Activated CD8-positive, alpha-beta memory T cell treated with anti-CD3 and anti-CD28 coated beads for 36 hours (primary cell): ENCODE measurements at regions not wholly inside any gene's neighbourhood (a gene's known extent, or its start where the extent isn't known, plus 50 kb on each side); places are given as distances from the start of the nearest gene placed in this dataset.

Source experiments
- CTCF ChIA-PET: fragments of 350-600 bp; sonication (Branson Sonifier 250); formaldehyde crosslinking; loops from one replicate; lab custom pipeline; 2021; ENCODE audit warnings: antibody characterized with exemption; lab: Charles Lee
- POLR2A ChIA-PET: fragments of 350-600 bp; sonication (Branson Sonifier 250); formaldehyde crosslinking; loops from one replicate; lab custom pipeline; 2021; ENCODE audit warnings: antibody characterized with exemption; lab: Charles Lee

DNA sequence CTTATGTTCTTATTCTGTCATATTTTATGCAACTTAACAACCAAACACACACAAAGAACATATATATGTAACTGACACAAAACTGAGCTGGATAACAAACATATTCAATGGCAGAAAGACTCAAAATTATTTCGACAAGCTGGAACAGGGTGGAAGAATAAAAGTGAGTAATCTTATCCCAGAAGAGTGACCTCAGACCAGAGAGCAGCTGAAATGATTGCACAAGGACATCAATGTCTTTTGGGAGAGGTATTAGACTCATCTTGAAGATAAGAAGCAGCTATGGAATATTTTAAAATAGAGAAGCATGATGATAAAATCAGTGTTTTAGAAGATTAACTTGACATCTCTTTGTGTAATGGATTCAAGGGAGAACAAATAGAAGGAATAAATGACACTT, 191.6 kb upstream of the PRDM1 start:
- CTCF ChIA-PET = no interaction called here

GRCh38 chr6:105893741-105894140, 192.4 kb upstream of the PRDM1 start:
- CTCF ChIA-PET = no interaction called here

More for the DNA sequence above, 191.6 kb upstream of the PRDM1 start:
- POLR2A ChIA-PET = no interaction called here

DNA sequence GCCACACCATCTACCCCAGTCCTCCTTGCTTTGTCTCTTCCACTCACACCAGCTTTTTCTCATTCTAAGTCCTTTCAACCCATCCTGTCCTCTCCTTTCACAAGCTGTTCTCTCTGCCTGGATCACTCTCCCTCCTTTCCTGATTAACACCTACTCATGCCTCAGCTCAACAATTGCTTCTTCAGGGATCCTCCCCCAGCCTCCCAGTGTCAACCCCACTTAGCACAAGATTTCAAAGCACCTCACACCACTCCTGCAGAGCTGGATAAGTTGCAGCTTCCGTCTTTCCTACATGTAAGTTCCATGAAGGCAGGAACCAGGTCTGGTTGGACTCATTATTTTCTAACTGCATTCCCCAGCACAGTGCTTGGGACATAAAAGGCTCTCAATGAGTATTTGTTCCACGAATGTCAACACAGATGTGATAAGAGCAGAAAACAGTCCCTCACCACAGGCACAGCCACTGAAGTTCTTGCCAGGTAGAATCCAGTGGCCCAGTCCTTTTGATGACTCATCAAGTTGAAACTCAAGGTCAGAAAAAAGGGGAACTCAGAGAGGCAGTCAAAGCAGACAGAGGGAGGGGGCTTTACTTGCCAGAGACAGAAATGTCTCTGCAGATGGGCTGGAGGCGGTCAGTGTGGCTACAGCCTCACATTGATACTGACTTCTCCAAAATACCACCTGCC, 193.4 kb upstream of the PRDM1 start:
- ChIA-PET POLR2A (no interaction called here), CTCF (no interaction called here)

More at GRCh38 chr6:105893741-105894140, 192.4 kb upstream of the PRDM1 start:
- POLR2A ChIA-PET = no interaction called here

- ChIA-PET CTCF (interaction anchor here (0.6 kb wide), 1 partner anchor 8 kb away, joined by 3 read pairs; no protein-coding TSS in a partner anchor), POLR2A (no interaction called here)
These were observed 195.5 kb upstream of the PRDM1 start for GRCh38 chr6:105890521-105891244.

- POLR2A ChIA-PET = no interaction called here
- CTCF ChIA-PET = interaction anchor here (0.6 kb wide), 1 partner anchor 9 kb away, joined by 3 read pairs; no protein-coding TSS in a partner anchor
These were observed 196.2 kb upstream of the PRDM1 start for GRCh38 chr6:105889902-105890301.

DNA sequence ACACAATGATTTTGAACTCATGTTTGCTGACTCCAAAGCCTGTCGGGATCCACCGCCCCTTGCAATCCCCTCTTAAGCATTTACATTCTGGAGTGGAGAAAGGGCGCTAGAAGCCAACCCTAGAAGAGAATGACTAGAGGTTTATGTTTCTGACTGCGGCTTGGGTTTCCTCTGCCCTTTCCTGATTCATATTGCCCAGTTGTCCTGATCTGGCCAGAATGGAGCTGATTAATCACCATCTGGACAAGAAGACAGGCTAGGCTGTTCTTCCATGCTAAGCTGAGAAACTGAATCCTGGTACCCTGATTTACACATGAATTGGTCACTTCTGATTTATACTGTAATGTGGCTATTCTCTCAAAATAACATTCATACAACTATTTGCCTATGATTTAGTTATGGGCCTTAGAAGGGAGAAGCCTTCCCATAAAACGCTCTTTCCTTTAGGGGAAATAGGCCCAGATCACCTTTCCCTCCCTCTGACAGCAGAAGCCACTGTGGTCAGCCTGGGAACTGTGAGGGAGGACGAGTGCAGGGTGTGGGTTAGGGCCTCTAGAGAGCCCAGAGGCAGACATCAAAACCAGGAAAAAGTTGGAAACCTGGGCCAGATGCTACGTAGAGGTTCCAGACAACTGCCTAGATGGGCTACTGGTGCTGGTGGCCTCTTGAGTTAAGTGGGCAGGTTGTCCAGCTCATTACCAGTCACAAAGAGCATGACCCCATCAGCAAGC, 199.2 kb upstream of the PRDM1 start:
- CTCF ChIA-PET = interaction anchor here (0.8 kb wide), 1 partner anchor 108 kb away, joined by 3 read pairs; no protein-coding TSS in a partner anchor
- POLR2A ChIA-PET = interaction anchor here (0.6 kb wide), 1 partner anchor 132 kb away, joined by 4 read pairs; no protein-coding TSS in a partner anchor

DNA sequence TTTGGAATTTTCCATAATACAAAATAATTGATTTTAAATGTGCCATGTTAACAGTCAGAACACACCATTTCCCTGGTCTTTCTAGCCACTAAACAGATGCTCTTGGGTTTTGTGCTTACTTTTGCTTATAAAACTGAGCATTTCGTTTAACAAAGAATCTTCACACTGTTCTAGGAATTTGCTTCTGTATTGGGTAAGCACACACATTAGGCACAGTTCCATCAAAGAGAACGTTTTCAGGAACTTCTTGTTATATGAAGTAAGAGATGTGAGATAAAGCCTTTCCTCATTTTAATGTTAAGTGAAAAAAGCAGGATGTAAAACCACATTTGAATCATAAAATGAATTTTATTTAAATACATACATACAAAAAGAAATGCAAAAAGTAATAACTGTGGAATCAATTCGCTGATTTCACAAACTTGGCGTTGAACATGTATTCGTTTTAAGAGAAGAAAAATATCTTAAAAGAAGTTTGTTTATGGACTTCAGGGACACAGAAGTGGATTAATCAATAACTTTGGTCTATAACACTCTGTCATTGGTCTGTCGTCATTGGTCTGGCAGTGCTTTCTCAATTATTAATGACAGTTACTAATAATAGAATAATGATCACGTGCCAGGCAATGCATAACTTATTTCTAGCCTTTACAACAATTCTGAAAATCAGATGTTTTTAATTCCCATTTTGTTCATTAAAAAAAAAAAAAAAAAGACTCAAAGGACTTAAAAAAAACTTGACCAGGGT, 199.9 kb upstream of the PRDM1 start:
- POLR2A ChIA-PET = no interaction called here
- CTCF ChIA-PET = no interaction called here

DNA sequence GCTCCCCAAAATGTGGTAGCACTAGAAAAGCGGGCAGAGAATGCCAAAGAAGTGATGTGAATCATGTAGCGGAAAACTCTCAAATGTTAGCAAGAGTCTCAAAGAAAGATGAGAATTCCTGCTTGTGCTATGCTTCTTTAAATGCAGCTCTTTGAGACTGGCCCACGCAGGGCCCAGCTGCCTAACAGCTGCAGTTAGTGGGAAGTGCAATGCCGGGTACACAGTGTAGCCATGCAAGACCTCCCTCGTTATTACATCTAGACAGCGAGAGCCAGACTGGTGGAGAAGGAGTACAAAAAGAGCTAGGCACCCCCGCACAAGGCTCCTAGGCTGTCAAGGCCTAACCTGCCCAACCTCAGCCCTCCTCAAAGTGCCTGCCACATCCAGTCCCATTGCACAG, 201.7 kb upstream of the PRDM1 start:
- ChIA-PET POLR2A (no interaction called here), CTCF (no interaction called here)

DNA sequence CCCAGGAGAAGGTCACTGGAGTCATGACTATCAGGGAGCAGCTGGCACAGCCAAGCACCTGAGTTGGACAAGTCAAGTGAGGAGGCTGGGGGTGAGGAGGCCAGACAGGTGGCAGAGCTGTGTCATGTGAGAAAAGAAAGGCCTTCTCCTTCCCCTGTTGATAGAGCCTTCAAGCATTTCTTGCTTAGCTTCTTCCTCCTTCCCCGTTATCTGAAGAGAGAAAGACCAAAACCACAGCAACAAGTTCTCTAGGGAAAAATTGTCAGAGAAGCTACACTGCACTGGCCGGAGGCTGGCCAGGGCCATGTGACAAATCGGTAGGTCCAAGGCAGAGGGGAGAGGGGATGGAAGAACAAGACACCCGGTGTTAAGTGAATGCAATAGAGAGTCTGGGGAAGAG, 202.1 kb upstream of the PRDM1 start:
- CTCF ChIA-PET = no interaction called here
- POLR2A ChIA-PET = no interaction called here

- ChIA-PET POLR2A (no interaction called here), CTCF (interaction anchor here (0.6 kb wide), 1 partner anchor 131 kb away, joined by 6 read pairs; no protein-coding TSS in a partner anchor)
These were observed 203.3 kb upstream of the PRDM1 start for GRCh38 chr6:105882828-105883227.

DNA sequence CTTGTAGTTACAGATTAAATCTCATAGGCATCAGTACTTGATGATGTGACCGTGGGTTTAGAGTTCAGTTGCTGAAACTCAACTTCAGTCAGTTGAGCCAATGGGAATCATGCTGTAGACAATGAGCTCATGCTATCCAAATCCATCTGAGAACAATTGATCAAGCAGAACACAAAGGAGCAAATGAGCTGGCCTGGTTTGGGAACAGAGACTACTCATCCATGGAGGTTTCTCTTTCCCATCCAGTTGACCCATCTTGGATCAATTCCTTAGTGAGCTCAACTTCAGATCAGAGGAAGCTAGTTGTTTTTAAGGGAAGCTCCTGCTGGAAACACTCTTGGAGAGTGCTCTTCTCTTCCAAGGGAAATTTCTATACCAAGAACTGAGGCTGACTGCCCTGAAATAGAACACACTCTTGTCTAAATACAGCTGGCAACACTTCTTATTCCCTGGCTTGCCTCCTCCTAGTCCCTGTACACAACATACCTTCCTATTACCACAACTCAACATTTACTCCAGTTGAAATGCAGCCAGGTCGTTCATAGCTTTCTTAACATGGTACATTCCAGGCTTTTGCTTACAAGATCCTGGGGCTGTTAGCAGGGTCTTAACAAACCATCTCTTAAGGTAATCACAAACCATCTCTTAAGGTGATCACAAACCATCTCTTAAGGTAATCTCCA, 203.9 kb upstream of the PRDM1 start:
- ChIA-PET POLR2A (no interaction called here), CTCF (no interaction called here)

DNA sequence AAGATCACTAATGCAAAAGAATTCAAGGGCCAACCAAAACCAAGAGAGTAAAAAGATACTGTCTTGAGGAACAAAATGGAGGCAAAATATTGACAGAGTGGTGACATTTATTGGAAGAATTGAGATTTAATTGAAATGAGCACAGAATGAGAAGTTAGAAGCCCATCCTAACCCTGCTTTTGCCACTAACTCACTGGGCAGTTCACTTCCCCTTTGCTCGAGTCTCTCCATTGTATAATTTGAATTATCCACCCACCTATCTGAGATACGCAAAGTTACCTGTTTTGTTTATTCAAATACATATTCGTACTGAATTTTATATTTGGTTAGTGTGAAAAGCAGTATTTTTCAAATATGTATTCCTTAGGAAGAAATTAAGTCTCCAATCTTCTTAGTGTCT, 204.5 kb upstream of the PRDM1 start:
- ChIA-PET CTCF (interaction anchor here (0.8 kb wide), 1 partner anchor 25 kb away, joined by 3 read pairs; no protein-coding TSS in a partner anchor), POLR2A (no interaction called here)

GRCh38 chr6:105880030-105880492, 206.1 kb upstream of the PRDM1 start:
- POLR2A ChIA-PET = no interaction called here
- CTCF ChIA-PET = no interaction called here

GRCh38 chr6:105879146-105879545, 207.0 kb upstream of the PRDM1 start:
- ChIA-PET POLR2A (no interaction called here), CTCF (no interaction called here)

DNA sequence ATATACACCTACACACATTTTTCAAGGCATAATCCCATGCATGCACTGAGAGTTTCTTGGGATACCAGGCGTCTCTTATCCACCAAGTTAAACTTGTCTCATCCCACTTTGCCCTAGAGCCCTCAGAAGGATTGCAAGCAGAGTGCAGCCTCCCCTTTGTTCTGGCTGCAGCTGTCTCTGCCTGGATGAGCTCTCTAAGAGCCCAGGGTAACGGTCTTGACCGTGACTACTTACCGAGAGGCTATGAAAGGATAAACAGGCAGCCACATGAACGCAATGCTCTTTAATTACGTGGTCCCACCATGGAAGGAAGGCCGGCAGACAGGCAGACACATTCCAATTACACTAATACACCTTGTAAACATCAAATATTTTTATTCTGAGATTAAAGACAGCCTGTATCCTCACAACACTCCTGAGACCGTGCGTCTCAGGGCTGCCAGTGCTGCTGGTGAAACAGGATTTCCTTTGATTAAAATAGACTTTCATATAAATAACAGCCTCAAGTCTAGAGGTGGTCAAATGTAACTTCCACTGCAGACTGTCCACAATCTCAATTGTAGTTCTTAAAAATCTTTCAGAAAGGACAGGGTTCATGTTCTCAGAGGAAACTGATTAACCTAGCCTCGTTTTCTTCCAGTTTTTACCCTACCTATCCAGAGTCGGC, 210.0 kb upstream of the PRDM1 start:
- ChIA-PET POLR2A (no interaction called here), CTCF (no interaction called here)

DNA sequence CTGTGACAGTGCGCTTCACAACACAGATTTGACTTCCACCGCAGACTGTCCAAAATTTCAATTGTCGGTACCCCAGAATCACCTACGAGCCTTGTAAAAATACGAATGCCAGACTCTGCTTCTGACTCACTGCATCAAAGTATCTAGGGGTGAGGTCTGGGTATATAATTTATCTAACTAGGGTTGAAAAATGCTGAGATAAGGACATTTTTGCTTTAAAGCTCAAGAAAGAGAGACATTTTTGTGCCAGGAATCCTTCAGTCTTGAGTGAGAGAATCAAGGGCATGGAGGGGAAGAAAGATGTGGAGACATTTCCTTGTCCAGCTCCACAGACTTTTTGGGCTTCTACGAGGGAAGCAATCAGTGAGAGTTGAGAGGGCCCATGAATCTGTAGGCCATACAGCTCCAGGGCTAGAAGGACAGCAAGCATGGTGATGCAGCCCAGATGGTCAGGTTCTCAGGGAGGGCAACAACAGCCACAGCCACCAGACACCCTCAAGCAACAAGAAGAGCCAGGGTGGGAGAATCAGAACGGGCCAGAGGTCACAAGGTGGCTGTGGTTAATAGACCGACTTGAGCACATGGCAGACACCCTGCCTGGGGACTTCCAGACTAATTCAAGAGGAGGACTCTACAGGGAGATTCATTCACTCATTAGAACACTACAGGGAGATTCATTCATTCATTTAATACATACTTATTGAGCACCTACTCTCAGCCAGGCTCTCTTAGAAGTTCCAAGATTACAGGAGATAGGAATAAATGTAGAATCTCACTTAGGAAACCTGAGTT, 211.1 kb upstream of the PRDM1 start:
- ChIA-PET POLR2A (no interaction called here), CTCF (interaction anchor here (0.6 kb wide), 1 partner anchor 66 kb away, joined by 3 read pairs; no protein-coding TSS in a partner anchor)

GRCh38 chr6:105873799-105874198, 212.3 kb upstream of the PRDM1 start:
- CTCF ChIA-PET = interaction anchor here (0.7 to 1.3 kb wide), 3 partner anchors 63 to 212 kb away, joined by 3 to 4 read pairs (median 3); partner anchors contain the start of gene PRDM1

More at GRCh38 chr6:105873799-105874198, 212.3 kb upstream of the PRDM1 start:
- POLR2A ChIA-PET = no interaction called here
